RWPE1 (cell line): ENCODE measurements at regions not wholly inside any gene's neighbourhood (a gene's known extent, or its start where the extent isn't known, plus 50 kb on each side); places are given as distances from the start of the nearest gene placed in this dataset.
A peak's percentile ranks its signal among the peaks of the same experiment; 100 is the strongest.

Experiments used
- CTCF ChIA-PET: fragments of 350-600 bp; sonication (Branson Sonifier 250); formaldehyde crosslinking; extraction: SDS; loops from one replicate; lab custom pipeline; 2021; lab: Yijun Ruan, JAX
- POLR2A ChIA-PET: fragments of 400-600 bp; formaldehyde crosslinking; extraction: SDS; loops from one replicate; lab custom pipeline; 2020; ENCODE audit warnings: antibody characterized with exemption; ENCODE audit not compliant: low non-redundant PET; lab: Yijun Ruan, JAX
- DNase-seq: peaks from one replicate; pipeline ENCODE4 v3.0.0; 2012; ENCODE audit warnings: low spot score
- H3K27ac ChIP-seq: fragments of 450-650 bp; 2 replicates; pipeline ENCODE4 v1.5.1; 2017
- CTCF ChIP-seq: fragments of 450-650 bp; conservative IDR thresholded peaks from 2 replicates; pipeline ENCODE4 v1.5.1; 2017; ENCODE audit warnings: low read depth, mild to moderate bottlenecking

- POLR2A ChIA-PET, result no interaction called here
- no peak for DNase-seq
- H3K27ac ChIP-seq, result no peak overlapping the region
- TF ChIP-seq CTCF, result no peak
- CTCF ChIA-PET, result no interaction called here
These were observed 236.2 kb upstream of the ADAMTSL1 start for GRCh38 chr9:18237776-18238175.

DNA sequence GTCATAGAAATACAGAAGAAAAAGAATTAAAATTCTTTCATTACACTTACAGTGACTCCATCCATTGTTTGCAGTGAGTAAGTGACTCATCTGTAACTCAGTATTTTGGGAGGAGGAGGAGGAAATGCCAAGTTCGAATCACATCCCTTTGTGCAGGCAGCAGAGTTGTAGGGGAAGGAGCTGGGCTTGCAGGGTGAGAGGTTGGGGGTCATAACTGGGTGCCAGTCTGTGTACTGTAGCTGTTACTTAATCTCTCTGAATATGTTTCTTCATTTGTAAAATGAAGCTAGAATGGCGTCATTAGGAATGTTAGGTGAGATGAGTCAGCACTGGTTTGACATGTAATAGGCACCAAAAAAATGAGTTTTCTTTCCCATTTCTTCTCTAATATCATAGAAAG lies 235.7 kb upstream of the ADAMTSL1 start:
- H3K27ac ChIP-seq, result no peak overlapping the region
- ChIA-PET CTCF (no interaction called here), POLR2A (no interaction called here)
- no peak for TF ChIP-seq CTCF
- peak; percentile 73 for DNase-seq

DNA sequence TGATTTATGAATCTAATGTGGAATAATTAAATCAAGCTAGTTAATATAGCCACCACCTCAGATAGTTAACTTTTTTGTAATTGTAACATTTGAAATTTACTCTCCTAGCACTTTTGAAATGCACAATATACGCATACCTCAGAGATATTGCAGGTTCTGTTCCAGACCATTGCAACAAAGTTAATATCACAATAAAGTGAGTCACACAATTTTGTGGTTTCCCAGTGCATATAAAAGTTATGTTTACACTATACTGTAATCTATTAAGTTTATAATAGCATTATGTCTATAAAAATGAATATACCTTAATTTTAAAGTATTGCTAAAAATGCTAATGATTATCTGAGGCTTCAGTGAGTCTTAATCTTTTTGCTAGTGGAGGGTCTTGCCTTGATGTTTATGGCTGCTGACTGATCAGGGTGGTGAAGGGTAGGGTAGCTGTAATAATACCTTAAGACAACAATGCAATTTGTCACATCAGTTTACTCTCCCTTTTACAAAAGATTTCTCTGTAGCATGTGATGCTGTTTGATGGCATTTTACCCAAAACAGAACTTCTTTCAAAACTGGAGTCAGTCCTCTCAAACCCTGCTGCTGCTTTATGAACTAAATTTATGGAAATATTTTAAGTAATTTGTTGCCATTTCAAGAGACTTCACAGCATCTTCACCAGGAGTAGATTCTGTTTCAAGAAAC lies 235.1 kb upstream of the ADAMTSL1 start:
- no peak for TF ChIP-seq CTCF
- ChIA-PET POLR2A (no interaction called here), CTCF (no interaction called here)
- no peak overlapping the region for H3K27ac ChIP-seq
- no peak for DNase-seq

GRCh38 chr9:18240213-18240612 lies 233.7 kb upstream of the ADAMTSL1 start:
- no peak for DNase-seq
- H3K27ac ChIP-seq, result no peak overlapping the region
- POLR2A ChIA-PET, result no interaction called here
- TF ChIP-seq CTCF, result no peak
- CTCF ChIA-PET, result interaction anchor here (0.6 kb wide), 2 partner anchors 388 to 402 kb away, joined by 3 read pairs; no protein-coding TSS in a partner anchor

- no peak overlapping the region for H3K27ac ChIP-seq
- ChIA-PET CTCF (no interaction called here), POLR2A (no interaction called here)
- no peak for TF ChIP-seq CTCF
- DNase-seq, result no peak
These were observed 228.0 kb upstream of the ADAMTSL1 start for GRCh38 chr9:18245911-18246310.

DNA sequence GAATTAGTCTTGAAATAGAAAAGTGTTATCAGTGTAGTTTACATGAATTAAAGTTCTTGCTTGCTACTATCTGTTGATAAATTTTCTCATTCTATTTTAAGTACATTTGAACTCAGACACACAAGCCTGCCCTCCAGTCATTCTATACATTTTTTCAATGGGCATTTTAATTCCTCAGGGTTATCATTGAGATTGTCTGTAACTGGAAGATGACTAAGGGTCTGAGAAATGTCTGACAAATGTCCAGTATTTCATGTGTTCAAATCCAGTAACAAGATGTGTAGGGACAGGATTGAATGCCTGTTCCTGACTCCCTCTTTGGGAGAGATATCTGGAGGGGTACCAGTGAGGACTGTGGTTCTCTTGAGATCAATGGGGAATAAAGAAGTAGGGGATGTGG lies 223.9 kb upstream of the ADAMTSL1 start:
- no peak for TF ChIP-seq CTCF
- H3K27ac ChIP-seq, result no peak overlapping the region
- DNase-seq, result no peak
- ChIA-PET POLR2A (no interaction called here), CTCF (no interaction called here)
